SK-N-MC (cell line): ENCODE measurements at regions not wholly inside any gene's neighbourhood (a gene's known extent, or its start where the extent isn't known, plus 50 kb on each side); places are given as distances from the start of the nearest gene placed in this dataset.

Experiments used
- EZH2 ChIP-seq: fragments of 200-600 bp; sonication (generic); IDR thresholded peaks from one replicate; pipeline ENCODE4 v1.6.1; 2017; ENCODE audit warnings: antibody characterized with exemption
- FOXP2 ChIP-seq: optimal IDR thresholded peaks from 2 replicates; pipeline ENCODE3; 2011; ENCODE audit warnings: mild to moderate bottlenecking, moderate library complexity; ENCODE audit not compliant: insufficient read depth; ENCODE audit errors: extremely low read length, control extremely low read depth
- POLR2AphosphoS5 ChIP-seq: IDR thresholded peaks from 2 replicates; pipeline ENCODE4 v1.6.1; 2012; ENCODE audit warnings: mild to moderate bottlenecking, low read depth, low read length, borderline replicate concordance

DNA sequence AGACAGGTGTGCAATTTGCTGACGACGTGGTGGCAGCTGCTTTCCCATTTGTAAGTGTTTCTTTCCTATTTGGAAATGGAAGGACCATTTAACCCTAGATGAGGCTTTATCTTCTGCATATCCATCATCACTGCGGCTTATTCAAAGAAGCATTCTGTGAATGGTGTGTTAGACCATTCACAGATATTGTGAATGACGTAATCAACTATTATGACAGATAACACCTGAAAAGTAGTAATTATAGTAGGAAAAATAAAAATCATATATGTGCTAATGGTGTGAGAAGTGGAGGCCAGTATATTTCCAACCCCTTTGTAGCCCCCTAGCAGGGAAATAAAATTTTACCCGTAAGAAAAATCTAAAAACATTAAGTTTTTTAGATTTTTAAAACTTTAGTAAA lies 424.5 kb upstream of the CRIM1 start:
- TF ChIP-seq POLR2AphosphoS5 (no peak), EZH2 (no peak), FOXP2 (no peak)
